ENCODE measurements at regions not wholly inside any gene's neighbourhood (a gene's known extent, or its start where the extent isn't known, plus 50 kb on each side); places are given as distances from the start of the nearest gene placed in this dataset.

DNA sequence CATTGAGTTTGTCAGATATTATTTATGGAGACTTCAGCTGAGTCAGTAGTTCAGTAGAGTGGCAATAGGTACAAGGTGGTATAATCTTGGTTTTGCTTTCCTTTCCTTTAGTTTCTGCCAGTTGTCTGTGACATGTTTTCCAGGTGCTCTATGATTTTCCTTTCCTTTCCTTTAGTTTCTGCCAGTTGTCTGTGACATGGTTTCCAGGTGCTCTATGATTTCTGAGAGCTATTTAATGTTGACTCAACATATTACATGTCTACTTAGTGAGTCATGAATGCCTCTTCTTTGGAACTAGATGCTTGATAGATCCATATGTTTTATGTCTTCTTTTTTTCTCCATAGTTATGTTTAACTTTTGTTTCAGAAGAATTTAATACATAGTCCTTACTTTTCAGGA is 186.4 kb upstream of the DEFB112 start:
- TF ChIP-seq CTCF (conservative IDR thresholded peaks at IDR 0.05; ENCODE audit: low read length), result no peak
- no peak for TF ChIP-seq EZH2phosphoT487 (IDR thresholded peaks at IDR 0.05; ENCODE audit: borderline replicate concordance)

Measured in Loucy (cell line).